Right ventricle myocardium inferior (tissue), 1 donor: ENCODE measurements at regions not wholly inside any gene's neighbourhood (a gene's known extent, or its start where the extent isn't known, plus 50 kb on each side); places are given as distances from the start of the nearest gene placed in this dataset.

ENCODE experiments used
- ATAC-seq: fragments of 200-7000 bp; cut with Tn5 transposase; one replicate; pipeline ENCODE4 v1.9.1; 2020; ENCODE audit warnings: mild to moderate bottlenecking, moderate library complexity
- DNase-seq: peaks from one replicate; pipeline ENCODE4 v3.0.0; 2021; ENCODE audit errors: missing footprints
- intact Hi-C: fragments of 100-400 bp; cut with DNase I; formaldehyde crosslinking; loops from one replicate; pipeline ENCODE4 v1.11.0; 2022
- donor health status: DM: no; HTN: yes; CAD: no; lungs with severe emphysema.

DNA sequence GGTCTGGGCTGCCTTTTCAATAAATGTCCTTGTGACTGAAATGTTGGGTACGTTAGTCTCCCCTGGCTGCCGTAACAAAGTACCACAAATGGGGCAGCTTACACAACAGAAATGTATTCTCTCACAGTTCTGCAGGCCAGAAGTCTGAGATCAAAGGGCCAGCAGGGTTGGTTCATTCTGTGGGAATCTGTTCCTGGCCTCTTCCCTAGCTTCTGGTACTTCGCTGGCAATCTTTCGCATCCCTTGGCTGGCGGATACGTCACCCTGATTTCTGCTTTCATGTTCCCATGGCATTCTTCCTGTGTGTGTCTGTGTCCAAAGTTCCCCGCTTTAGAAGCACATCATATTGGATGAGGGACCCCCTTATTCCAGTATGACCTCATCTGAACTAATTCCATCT lies 95.8 kb upstream of the NCOR2 start:
- intact Hi-C loops = no loop called here
- no peak for ATAC-seq
- DNase-seq = no peak

DNA sequence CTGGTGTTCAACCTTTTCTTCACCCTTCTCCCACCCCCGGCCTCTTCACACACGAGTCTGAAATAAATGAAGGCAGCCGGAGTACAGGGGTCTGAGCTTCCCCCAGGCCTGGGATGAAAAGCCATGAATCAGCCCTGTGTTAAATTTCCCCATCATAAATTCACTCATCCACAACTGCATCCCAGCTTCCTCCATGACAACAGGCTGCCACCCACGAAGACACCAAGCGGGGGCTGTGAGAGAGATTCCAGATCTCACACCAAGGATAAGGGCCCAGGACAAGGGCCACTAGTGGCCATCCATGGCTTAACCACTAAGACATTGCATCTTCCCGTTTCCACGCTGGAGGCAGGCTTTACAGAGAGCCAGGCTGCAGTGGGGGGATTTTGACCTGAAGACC lies 93.9 kb upstream of the NCOR2 start:
- intact Hi-C loops = no loop called here
- DNase-seq (peak; percentile 40), ATAC-seq (no peak)

DNA sequence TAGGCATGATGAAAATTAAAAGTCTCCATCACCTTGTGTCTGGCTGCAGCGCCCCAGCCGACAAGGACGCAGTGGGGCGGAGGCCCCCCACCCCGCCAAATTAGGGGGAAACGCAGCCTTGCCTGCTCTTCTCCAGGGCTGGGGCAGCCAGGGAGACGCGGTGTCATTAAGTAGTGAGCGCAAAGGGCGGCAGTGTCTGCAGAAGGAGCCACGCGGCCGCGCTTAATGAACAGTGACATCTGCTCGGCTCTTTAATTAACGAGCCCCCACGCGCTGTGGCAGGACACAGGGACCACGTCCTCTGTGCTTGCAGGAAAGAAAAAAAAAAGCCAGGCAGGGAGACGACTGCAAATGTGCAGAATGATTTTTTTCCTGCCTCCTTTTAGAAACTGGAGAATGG lies 93.4 kb upstream of the NCOR2 start:
- no peak for DNase-seq

DNA sequence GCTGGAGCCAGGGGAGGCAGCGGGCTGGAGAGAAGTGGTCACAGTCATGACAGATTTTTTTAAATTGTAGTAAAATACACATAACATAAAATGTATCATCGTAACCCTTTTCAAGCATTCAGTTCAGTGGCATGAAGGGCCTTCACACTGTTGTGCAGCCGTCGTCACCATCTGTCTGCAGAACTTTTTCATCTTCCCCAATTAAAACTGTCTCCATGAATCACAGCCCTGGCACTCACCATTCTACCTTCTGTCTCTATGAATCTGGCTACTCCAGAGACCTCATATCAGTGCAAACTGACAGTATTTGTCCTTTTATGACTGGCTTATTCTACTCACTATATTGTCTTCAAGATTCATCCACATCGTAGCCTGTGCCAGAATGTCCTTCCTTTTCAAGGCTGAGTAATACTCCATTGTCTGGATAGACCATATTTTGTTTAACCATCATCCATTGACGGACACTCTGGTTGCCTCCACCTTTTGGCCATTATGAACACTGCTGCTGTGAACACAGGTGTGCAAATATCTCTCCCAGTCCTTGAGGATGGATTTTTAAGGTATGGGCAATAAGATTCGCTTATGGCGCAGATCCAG lies 91.5 kb upstream of the NCOR2 start:
- no peak for ATAC-seq
- DNase-seq = no peak
- intact Hi-C loops = no loop called here

More for the DNA sequence above, 93.4 kb upstream of the NCOR2 start:
- no peak for ATAC-seq
- intact Hi-C loops = no loop called here

DNA sequence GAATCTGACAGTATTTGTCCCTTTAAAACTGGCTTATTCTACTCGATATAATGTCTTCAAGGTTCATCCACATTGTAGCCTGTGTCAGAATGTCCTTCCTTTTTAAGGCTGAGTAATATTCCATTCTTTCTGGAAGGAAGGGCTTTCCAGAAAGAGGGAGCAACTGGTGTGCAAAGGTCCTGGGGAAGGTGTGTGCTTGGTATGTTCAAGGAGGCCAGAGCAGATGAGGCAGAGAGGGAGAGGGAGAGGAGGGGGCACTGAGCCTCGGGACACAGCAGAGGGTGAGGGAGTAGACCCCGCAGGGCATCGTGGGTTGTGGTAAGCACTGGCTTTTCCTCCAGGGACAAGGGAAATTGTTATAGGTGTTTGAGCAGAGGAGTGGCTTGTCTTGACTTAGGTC lies 90.9 kb upstream of the NCOR2 start:
- DNase-seq (no peak), ATAC-seq (no peak)
- intact Hi-C loops = no loop called here

DNA sequence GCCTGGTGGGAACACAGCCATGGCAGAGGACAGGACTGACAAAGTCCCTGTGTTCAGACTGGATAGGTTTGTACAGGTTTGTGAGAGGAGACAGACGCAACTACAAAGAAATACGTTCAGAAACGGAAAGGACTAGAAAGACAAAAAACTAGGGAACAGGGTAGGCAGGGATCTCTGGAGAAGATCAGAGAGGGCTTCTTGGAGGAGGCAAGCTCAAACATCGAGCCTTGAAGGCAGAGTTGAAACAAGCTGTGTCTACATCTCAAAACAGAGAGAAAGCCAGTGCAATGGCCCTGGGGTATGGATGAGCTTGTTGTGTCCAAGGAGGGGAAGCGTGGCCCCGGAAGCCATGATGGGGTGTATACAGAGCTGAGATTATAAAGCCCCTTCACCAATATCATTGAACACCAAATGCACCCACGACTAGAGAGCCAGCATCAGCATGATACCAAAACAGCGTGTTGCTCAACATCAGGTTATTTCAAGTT lies 89.6 kb upstream of the NCOR2 start:
- intact Hi-C loops = no loop called here
- ATAC-seq (no peak), DNase-seq (no peak)

DNA sequence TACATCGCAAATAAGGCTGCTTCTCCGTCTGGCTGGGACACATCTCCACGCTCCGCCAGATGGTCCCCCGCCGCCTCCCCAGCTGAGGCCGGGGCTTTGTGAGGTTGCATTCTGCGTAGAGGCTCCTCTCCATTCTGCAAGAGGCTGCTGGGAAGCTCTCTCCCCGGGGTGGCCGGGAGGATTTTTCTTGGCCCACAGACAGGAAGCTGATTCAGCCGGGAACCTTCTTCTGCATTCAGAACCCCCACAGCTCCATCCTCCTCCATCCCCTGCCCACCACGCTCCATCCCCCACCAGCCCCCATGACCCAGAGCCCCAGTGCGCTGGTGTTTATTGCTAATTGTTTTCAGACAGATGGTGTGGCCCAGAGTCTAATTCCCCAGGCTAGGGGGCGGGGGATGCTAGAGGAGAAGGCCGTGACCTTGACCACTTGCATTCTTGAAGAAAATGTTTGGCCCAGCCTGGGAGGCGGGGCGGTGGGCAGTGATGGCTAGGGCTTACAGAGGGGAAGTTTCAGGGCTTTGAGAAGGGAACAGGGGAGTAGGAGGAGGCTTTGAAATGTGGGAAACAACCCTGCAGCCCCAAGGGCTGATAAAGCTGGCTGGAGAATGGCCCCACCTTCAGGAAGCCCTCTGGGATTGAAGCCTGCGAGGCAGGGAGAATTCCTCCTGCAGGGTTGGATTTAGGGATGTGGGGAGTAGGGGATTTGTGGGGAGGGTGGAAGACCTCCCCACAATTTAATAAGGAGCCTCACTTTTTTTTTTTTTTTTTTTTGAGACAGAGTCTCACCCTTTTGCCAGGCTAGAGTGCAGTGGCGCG lies 88.5 kb upstream of the NCOR2 start:
- intact Hi-C loops = loop anchor here (2.0 kb wide), 1 partner anchor 87 kb away; no protein-coding TSS in a partner anchor
- ATAC-seq (peak; percentile 80), DNase-seq (peak; percentile 92)

DNA sequence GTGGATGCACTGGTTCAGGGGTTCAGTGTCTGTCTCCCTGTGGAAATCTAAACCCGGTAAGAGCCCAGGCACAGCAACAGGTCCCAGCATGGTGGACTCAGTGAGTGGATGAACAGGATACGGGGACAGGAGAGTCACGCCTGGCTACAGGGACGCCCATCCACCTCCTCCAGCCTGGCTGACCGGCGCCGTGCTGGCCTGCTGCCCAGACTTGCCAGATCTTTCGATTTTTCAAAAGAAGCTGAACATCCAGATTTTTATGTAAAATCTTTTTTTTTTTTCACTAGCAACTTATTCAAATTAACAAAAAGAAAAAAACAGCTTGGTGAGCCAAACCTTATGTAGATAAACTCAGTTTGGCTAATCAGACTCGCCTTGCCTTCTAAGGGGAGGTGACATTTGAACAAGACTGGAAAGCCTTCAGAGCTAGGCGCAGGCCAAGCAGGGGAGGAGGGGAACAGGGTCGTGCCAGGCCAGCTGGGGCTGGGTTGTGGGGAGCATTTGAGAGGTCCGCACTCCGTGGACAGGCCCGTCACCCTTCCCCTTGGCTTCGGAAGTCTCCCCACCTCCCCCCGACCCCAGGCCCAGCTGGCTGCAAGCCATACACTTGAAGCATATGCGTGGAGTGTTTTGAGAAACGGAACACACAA lies 87.8 kb upstream of the NCOR2 start:
- peak; percentile 77 for ATAC-seq
- peak; percentile 81 for DNase-seq
- intact Hi-C loops = loop anchor here (2.0 kb wide), 1 partner anchor 86 kb away; no protein-coding TSS in a partner anchor

DNA sequence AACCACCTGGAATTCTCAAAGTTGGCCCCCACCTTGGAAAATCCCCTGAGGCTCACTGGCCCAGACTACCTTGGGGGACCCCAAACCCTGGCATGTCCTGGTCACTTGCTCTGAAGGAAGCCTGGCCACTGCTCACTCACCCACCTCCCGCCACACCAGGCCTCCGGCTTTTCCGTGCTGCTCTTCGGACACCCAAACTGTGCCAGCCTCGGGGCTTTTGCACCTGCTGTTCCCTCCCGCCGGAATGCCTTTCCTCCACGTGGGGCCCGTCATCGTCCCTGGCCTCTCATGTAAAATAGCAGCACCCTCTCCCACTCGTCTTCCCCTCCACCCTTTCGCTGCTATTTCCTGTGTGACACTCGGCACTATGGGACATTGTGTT lies 87.2 kb upstream of the NCOR2 start:
- no peak for ATAC-seq
- DNase-seq = no peak
- intact Hi-C loops = loop anchor here (2.0 to 5.0 kb wide), 2 partner anchors 43 to 86 kb away; no protein-coding TSS in a partner anchor

DNA sequence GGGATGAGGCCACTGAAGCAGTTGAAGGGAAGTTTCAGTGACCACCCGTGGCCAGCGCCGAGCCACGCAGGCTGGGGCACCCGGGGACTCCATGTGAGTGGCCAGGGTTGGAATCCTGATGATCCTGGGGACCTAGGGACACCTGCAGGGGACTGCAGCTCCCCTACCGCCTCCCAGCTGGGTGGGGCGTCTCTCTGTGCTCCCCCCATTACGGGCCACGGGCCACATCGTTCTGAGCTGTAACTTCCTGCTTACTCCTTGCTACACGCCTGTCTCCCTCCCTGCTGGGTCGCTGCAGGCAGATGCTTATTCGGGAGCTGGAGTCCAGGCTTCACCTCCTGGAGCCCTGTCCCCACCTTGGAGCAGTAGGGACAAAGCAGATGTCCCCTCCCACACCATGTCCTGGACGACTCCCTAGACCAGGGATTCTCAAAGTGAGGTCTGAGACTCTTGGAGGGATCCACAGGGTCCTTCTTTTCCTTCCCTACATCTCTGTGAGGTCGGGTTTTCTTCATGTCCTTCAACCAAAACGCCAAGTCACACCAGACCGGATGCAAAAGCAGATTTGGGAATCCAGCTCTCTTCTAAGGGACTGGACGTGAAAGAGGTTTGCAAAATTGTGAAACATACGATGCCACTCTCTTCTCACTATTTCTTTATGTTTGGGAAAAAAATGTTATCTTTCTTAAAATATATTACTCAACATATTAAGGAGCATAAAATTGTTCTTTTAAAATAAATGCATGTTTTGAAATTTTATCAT lies 85.9 kb upstream of the NCOR2 start:
- peak; percentile 71 for DNase-seq
- intact Hi-C loops = loop anchor here (5.0 kb wide), 1 partner anchor 44 kb away; no protein-coding TSS in a partner anchor

DNA sequence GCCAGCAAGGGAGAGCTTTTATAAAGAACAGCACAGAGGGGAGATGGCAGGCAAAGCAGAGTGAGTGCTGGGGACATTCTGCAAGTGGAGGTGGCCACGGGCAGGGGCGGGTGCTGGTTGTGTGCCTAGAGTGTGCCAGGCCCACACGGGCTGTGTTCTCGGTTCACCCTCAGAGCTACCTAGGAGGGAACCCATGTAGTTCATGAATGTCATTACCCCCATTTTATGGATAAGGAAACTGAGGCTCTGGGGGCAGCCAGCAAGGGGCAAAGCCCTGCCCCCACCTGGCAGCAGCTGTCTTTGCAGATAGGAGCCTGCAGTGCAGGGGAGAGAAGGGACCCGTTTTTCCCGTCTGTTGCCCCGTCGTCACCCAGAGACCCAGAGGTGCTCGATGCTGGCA lies 85.2 kb upstream of the NCOR2 start:
- DNase-seq (no peak), ATAC-seq (no peak)
- intact Hi-C loops = loop anchor here (5.0 kb wide), 1 partner anchor 45 kb away; no protein-coding TSS in a partner anchor

More for the DNA sequence above, 85.9 kb upstream of the NCOR2 start:
- no peak for ATAC-seq

DNA sequence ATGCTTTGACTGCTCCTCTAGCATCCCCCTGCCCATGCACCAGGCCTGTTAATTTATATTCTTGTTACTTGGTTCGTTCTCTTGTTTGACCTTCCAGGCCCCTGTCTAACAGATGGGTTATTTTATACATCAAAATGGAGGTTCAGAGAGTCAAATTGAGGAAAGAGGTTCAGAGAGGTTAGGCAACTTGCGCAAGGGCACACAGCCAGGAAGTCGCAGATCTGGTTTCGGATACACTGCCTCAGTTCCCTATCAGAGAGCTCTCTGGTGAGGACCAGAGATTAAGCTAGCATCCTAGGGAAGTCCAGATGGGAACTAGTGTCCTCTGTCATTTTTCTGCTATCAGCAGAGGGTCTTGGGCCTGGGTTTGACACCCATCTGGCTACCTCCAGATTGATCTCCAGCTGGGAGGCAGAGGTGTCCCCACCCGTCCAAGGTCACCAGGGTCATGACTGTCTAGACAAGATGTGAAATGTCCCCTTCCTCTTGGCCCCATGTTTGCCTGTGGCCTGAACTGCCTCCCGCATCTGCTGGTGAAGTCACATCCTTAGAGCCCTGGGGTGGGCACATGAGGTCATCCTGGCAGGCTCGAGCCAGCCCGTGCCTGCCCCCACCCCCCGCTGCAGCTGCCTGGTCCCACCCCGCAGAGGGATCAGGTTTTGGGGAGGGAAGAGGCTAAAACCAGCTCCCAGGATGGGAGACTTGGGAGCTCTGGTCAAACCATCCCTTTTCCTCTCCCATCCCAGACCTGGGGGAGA lies 84.3 kb upstream of the NCOR2 start:
- no peak for ATAC-seq
- intact Hi-C loops = loop anchor here (5.0 kb wide), 1 partner anchor 46 kb away; no protein-coding TSS in a partner anchor
- no peak for DNase-seq

DNA sequence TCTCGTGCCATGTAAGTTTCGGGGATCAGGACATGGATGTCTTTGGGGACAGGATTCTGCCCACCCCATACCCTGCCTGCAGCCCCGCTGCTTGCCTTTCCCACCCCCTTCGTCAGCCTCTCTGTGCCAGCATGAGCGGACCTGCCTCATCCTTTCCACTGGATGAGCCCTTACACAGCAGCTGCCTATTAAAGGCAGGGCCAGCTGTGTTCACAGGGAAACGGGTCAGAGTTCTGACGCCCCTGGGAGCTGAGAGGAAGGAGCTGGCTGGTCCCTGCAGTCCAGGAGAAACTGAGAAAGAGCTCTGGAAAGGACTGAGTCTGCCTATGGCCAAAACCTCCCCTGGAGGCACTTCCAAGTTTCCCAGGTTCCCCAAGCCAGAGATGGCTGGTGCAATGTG lies 83.5 kb upstream of the NCOR2 start:
- ATAC-seq = peak; percentile 20
- intact Hi-C loops = loop anchor here (5.0 kb wide), 1 partner anchor 46 kb away; no protein-coding TSS in a partner anchor
- peak; percentile 56 for DNase-seq

DNA sequence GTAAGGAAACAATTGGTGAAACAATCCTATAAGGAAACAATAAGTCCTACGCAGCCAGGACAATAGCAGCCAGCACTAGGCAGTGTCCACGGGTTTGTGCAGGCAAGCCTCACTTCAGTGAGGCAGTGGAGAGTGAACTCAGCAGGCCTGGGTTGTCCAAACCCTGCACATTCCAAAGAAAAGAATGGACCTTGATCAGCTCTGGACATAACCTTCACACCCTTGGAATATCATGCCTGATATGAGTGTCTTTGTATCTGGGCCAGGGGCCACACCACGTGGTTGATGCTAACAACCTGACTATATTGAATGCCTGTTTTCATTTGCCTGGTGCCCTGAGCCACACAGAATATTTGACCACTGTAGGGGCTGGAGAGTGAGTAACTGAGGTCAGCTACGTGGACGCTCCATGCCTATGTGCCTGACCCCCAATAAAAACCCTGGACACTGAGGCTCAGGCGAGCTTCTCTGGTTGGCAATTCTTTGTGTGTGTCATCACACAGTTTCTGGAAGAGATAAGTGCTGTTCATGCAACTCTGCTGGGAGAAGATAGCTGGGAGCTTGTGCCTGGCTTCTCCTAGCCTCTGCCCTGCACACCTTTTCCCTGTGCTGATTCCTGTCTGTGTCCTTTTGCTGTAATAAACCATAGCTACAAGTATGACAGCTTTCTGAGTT lies 81.4 kb upstream of the NCOR2 start:
- ATAC-seq (no peak), DNase-seq (no peak)
- intact Hi-C loops = no loop called here

DNA sequence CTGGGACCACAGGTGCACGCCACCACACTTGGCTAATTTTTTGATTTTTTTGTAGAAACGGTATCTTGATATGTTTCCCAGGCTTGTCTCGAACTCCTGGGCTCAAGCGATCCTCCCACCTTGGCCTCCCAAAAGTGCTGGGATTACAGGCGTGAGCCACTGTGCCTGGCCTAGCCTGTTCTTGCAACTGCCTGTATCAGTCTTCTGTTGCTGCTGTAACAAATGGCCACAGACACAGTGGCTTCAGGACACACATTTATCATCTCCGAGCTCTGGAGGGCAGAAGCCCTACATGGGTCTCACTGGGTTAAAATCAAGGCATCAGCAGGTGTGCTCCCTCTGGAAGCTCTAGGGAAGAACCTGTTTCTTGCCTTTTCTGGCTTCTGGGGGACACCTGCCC lies 79.9 kb upstream of the NCOR2 start:
- DNase-seq = no peak
- intact Hi-C loops = no loop called here
- no peak for ATAC-seq

DNA sequence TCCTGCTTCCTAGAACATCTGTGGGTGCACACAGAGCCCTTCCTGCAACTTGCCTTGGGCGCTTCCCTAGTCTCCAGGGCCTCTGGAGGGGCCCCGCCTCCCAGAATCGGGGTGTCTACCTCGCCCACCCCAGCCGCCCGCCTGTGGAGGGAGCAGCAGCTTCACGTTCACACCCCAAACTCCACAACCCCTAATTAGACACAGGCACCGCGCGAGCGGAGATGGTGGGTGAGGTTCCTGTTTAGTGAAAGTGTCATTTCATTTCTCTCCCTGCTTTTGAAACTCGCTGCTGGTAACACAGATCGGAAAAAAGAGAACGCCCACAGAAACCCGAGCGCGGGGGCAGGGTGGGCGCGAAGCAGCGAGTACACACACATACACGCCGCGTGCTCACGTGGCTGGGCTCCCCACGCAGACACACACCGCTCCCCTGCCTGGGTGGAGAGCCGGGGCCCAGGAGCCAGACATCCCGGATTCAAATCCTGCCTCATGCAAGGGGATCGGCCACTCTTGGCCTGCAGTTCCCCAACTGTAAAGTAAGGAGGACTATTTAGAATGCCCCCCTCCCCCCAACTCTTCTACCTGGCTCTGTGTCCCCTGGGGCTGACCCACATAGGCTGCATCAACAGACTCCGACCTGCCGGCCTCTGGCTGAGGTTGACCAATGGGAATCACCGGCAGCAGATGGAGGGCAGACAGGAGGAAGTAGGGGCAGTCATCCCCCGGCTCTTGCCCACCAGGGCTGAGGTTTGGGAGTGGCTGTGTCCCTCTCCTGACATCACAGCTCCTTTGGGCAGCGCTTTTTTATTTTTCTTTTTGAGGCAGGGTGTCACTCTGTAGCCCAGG lies 79.2 kb upstream of the NCOR2 start:
- peak; percentile 84 for DNase-seq
- intact Hi-C loops = no loop called here
- ATAC-seq = no peak
